ES-I3 (cell line): ENCODE measurements at regions not wholly inside any gene's neighbourhood (a gene's known extent, or its start where the extent isn't known, plus 50 kb on each side); places are given as distances from the start of the nearest gene placed in this dataset.

Experiments used
- H3K36me3 ChIP-seq: 2 replicates; pipeline ENCODE4 v1.6.1; 2013; ENCODE audit warnings: mild to moderate bottlenecking, low read length, control low read depth, moderate library complexity; ENCODE audit not compliant: insufficient read depth
- H3K4me1 ChIP-seq: 2 replicates; pipeline ENCODE4 v1.6.1; 2013; ENCODE audit warnings: mild to moderate bottlenecking, control low read depth, low read length; ENCODE audit not compliant: insufficient read depth
- H3K9ac ChIP-seq: 2 replicates; pipeline ENCODE4 v1.6.1; 2013; ENCODE audit warnings: low read depth, mild to moderate bottlenecking, low read length, moderate library complexity
- H3K9me3 ChIP-seq: 2 replicates; pipeline ENCODE4 v1.6.1; 2013; ENCODE audit warnings: mild to moderate bottlenecking, low read length, moderate library complexity; ENCODE audit not compliant: control insufficient read depth, insufficient read depth

GRCh38 chr18:70454704-70455322 lies 166.0 kb downstream of the SOCS6 start:
- Histone ChIP-seq H3K36me3 (no peaks in the 10 kb centered on the region), H3K9ac (no peak overlapping the region), H3K9me3 (no peaks in the 10 kb centered on the region), H3K4me1 (peaks cover 29% of the 10 kb centered on the region)

- Histone ChIP-seq H3K4me1 (peaks cover 29% of the 10 kb centered on the region), H3K9ac (no peak overlapping the region), H3K36me3 (no peaks in the 10 kb centered on the region), H3K9me3 (no peaks in the 10 kb centered on the region)
These were observed 164.4 kb downstream of the SOCS6 start for GRCh38 chr18:70453058-70453775.

GRCh38 chr18:70452501-70452900 lies 163.7 kb downstream of the SOCS6 start:
- Histone ChIP-seq H3K9me3 (no peaks in the 10 kb centered on the region), H3K36me3 (no peaks in the 10 kb centered on the region), H3K4me1 (peaks cover 29% of the 10 kb centered on the region), H3K9ac (no peak overlapping the region)

GRCh38 chr18:70450426-70451253 lies 161.8 kb downstream of the SOCS6 start:
- Histone ChIP-seq H3K36me3 (no peaks in the 10 kb centered on the region), H3K4me1 (peaks cover 28% of the 10 kb centered on the region), H3K9me3 (no peaks in the 10 kb centered on the region), H3K9ac (no peak overlapping the region)

- no peaks in the 10 kb centered on the region for H3K36me3 ChIP-seq
- H3K4me1 ChIP-seq, result peaks cover 15% of the 10 kb centered on the region
- peaks cover 9% of the 10 kb centered on the region for H3K9me3 ChIP-seq
- H3K9ac ChIP-seq, result no peak overlapping the region
These were observed 159.7 kb downstream of the SOCS6 start for GRCh38 chr18:70448588-70448987.

- Histone ChIP-seq H3K9ac (no peak overlapping the region), H3K4me1 (0 out of 2 replicates have a peak, but pooled peaks cover under 1% of the 10 kb centered on the region), H3K9me3 (peaks cover 12% of the 10 kb centered on the region), H3K36me3 (no peaks in the 10 kb centered on the region)
These were observed 157.2 kb downstream of the SOCS6 start for GRCh38 chr18:70446063-70446462.

- H3K9ac ChIP-seq, result no peak overlapping the region
- no peaks in the 10 kb centered on the region for H3K4me1 ChIP-seq
- no peaks in the 10 kb centered on the region for H3K36me3 ChIP-seq
- peaks cover 14% of the 10 kb centered on the region for H3K9me3 ChIP-seq
These were observed 154.1 kb downstream of the SOCS6 start for GRCh38 chr18:70442933-70443332.

GRCh38 chr18:70432804-70433400 lies 144.1 kb downstream of the SOCS6 start:
- H3K36me3 ChIP-seq, result no peaks in the 10 kb centered on the region
- no peaks in the 10 kb centered on the region for H3K9me3 ChIP-seq
- H3K9ac ChIP-seq, result no peak overlapping the region
- no peaks in the 10 kb centered on the region for H3K4me1 ChIP-seq

- Histone ChIP-seq H3K9ac (no peak overlapping the region), H3K4me1 (no peaks in the 10 kb centered on the region), H3K36me3 (no peaks in the 10 kb centered on the region), H3K9me3 (no peaks in the 10 kb centered on the region)
These were observed 142.4 kb downstream of the SOCS6 start for GRCh38 chr18:70431203-70431624.

- Histone ChIP-seq H3K9me3 (no peaks in the 10 kb centered on the region), H3K9ac (no peak overlapping the region), H3K4me1 (no peaks in the 10 kb centered on the region), H3K36me3 (no peaks in the 10 kb centered on the region)
These were observed 141.8 kb downstream of the SOCS6 start for GRCh38 chr18:70430501-70431173.

GRCh38 chr18:70429847-70430500 lies 141.1 kb downstream of the SOCS6 start:
- Histone ChIP-seq H3K36me3 (no peaks in the 10 kb centered on the region), H3K4me1 (no peaks in the 10 kb centered on the region), H3K9me3 (no peaks in the 10 kb centered on the region), H3K9ac (no peak overlapping the region)

GRCh38 chr18:70428439-70428838 lies 139.6 kb downstream of the SOCS6 start:
- H3K36me3 ChIP-seq, result no peaks in the 10 kb centered on the region
- H3K4me1 ChIP-seq, result peaks cover 5% of the 10 kb centered on the region; the same call in 1 of the 2 replicates
- no peaks in the 10 kb centered on the region for H3K9me3 ChIP-seq
- no peak overlapping the region for H3K9ac ChIP-seq

- Histone ChIP-seq H3K4me1 (peaks cover 16% of the 10 kb centered on the region), H3K36me3 (no peaks in the 10 kb centered on the region), H3K9ac (no peak overlapping the region), H3K9me3 (no peaks in the 10 kb centered on the region)
These were observed 138.0 kb downstream of the SOCS6 start for GRCh38 chr18:70426818-70427217.
